NCI-H2107 (cell line): ENCODE measurements at regions not wholly inside any gene's neighbourhood (a gene's known extent, or its start where the extent isn't known, plus 50 kb on each side); places are given as distances from the start of the nearest gene placed in this dataset.

Source experiments
- DNase-seq: peaks from one replicate; lab custom pipeline; 2025; lab: John Stamatoyannopoulos, UW

DNA sequence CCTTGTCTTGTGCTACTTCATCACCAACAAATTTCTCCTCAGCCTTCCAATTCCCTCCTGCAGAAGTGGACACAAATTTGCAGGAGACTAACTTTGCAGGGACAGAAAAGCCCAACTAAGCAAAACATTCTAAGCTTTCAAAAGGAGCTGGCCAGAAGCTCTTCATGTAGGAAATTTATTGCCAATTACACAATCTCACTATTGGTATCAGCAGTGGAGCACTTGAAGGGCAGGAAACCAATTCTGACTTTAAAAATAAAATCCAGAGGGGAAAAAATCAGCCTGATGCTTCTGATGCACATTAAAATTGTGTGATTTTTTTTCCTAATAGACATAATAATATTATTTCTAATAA, 193.3 kb downstream of the LY86 start:
- DNase-seq = no peak

DNA sequence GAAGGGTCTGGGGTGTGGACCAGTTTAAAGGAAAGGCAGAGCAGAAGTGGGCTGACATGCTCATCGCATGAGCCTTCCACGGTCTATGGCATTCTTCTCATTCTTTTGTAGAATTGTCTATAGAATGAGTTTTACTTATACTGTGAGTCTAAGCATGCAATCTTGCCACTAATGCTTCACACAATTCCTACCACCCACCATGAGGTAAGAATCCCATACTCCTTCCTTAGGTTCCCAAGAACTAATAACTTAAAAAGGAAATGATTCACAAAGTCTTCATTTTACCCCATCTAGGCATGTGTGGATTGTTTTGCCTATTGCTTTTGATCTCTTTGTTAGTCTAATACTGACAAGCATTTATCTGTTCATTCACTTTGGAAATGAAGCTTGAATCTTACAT, 195.2 kb downstream of the LY86 start:
- DNase-seq = no peak

DNA sequence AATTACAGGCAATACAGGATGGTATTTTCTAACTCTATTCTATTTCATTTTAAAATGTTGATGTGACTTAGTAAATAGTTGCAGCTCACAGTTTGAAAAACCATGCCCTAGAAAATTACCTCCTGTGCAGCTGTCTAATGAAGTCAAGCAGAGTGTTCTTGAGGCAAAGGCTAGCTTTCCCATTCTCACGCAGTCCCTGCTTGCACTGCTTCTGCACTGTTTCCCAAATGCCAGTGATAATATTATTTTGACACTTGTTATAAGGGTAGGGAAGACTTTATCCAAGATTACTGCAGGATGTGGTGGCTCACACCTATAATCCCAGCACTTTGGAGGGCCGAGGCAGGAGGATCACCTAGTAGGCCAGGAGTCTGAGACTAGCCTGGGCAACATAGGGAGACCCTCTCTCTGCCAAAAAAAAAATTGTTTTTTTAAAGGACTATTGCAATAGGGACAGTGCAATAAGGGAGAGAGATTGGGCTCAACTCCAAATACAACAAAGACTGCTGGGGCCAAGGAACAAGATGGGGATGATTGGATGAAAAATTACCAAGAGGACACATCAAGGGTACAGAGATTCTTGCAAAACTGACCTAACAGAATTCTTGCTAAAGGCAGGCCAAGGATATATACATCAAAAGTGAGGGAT, 196.1 kb downstream of the LY86 start:
- DNase-seq = no peak

DNA sequence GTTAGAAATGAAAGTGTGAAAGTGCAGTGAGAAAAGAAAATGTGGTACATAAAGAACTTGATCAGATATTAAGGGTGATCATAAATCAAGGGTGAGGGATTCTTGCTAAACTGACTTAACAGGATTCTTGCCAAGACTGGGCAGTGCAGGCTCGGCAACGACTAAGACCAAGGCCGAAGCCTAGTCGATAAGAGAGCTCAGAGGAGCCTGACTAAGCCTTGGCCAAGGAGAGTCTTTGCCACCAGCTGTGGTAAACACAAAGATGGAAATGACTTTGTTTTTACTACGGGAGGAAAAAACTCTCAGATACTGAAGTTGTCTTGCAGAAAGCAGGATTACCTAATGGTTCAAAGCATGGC, 196.6 kb downstream of the LY86 start:
- DNase-seq = no peak

DNA sequence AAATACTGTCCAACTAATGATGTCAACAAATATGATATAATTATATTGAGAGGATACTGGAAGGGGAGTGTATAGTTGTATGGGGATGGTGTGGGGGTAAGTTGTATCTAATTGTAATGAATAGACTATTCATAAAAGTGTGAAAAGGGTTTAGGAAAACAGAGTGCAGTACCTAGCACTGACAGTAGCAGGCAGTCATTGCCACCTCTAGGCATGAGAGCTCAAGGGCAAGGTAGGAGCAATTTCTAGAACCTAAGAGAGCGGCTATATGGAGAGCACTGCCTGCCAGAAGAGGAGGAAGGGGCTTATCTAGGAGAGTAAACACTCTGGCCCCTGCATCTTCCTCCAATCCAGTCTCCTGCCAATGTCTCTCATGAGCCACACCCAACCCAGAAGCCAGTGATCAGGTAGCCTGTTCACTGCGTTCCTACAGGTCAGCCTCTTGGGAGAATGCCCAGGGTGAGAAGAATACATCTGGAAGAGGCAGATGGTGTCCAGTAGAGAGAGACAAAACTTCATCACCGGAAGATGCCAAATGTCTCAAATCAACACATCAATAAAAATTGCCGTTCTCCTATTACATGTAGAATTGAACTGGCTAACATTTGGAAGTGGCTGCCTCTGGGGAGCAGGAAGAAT, 200.0 kb downstream of the LY86 start:
- no peak for DNase-seq

DNA sequence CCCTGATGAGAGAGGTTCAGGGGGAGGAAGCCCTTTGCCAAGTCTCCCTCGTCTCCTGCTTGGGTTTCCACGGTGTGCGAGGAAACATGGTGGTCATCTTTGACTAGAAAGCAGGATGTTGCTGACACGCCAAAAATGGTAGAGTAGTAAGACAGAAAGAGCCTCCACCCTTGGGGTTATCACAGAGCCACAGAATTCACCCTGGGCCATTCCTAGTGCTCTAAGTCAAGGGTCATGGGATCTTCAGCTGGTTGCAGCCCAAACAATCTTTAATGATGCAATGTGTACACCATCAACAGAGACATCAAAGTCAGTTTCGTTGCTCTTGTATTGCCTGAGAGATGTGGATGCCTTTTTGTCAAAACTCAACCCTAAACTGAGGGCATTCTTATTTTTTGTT, 201.9 kb downstream of the LY86 start:
- DNase-seq = no peak

DNA sequence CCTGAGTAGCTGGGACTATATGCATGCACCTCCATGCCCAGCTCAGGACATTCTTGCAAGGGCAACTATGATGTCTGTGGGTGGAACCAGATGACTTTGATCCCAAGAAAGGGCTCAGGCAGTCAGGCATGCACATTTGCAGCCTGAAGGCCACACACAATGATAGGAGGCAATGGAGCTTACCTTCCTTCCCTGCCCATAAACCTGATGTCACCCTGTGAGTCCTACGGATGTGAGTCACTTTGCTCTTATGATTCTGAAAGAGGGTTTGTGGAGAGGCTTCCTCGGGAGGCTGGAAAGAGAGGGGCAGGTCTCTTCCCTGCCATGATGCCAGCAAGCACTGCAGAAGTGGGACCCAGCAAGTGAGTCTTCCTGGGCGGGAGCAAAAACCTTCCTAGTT, 202.4 kb downstream of the LY86 start:
- DNase-seq = no peak

DNA sequence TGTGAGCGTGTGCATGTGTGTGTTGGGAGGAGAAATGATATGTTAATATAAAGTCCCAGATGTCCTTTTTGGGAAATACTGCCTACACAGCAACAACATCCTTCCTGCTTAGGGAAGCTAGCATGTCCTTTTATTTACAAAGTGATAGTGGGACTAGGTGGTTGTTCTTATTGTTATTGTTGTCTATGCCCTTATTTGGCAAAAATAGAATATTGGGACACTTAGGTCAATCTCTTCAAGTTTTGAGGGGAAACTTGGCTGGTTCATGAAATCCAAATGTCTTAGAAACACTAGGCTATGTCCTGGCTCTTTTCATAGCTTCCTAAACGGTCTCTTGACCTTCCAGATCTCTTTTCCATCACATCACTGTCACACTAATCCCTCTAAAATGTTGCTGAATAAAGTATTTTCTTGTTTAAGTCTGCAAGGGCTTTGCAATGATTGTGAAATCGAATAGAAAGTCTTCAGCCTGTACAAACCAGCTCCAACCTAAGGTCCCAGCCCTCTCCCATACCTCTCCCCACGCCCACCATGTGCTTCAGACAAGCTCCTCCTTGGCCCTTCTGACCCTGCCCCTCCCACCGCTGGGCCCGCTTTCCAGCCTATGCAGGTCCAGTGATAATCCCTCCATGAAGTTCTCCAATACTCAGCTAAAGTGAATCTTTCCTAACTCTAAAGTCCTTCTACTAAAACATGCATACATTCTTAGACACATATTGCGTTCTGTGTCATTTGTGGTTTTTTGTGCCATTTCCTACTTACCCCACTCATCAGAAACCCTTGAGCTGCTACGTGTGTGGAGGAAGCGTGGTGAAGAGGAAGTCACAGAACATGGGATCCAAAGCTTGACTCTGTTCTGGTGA, 205.1 kb downstream of the LY86 start:
- no peak for DNase-seq

DNA sequence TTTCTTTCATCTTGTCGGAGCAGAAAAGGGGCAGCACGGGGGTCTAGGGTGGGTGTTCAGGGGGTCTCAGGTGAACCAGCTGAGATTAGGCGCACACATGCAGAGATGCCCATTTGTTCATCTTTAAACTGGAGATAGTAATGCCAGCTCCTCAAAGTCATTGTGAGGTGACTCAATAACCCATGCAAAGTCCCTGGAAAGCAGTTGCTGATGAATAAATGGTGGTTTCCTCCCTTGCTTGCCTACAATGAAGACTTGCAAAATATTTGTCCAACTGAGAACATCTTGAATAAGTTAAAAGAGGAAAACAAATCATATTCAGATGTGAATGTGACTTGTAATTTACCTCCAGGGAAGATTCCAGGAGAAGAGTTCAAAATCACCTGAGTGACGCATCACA, 206.9 kb downstream of the LY86 start:
- no peak for DNase-seq

DNA sequence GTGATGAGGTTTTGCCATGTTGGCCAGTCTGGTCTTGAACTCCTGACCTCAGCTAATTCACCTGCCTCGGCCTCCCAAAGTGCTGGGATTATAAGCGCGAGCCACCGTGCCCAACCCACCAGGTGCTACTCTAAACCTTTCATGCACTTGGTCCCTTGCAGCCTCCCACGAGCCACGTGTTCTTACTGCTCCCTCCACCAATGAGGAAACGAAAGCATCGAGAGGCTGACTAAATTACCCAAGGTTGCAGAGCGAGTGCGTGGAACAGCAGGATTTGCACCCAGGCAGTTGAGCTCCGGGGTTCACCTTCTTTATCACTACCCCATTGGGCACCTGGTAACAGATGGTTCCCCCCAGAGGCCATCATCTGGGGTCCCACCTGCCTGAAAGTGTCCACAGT, 208.3 kb downstream of the LY86 start:
- DNase-seq = no peak

DNA sequence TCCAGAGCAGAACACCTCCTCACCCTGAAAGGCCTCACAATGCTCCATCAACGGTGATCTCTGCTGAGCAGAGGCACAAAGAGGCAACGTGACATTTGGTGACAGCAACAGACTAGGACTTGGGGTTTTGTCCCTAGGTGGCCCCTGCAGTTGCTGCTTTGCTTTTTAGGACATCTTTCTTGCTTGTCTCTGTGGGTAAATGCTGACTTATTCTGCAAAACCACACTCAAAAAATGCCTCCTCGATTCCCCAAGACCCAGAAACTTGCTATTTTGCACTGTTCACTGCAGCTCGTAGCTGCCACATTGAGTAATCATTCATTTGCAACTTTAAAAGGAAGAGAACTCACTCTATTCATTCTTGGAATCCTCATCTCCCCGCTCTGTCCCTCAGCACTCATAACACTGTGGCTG, 209.9 kb downstream of the LY86 start:
- no peak for DNase-seq

DNA sequence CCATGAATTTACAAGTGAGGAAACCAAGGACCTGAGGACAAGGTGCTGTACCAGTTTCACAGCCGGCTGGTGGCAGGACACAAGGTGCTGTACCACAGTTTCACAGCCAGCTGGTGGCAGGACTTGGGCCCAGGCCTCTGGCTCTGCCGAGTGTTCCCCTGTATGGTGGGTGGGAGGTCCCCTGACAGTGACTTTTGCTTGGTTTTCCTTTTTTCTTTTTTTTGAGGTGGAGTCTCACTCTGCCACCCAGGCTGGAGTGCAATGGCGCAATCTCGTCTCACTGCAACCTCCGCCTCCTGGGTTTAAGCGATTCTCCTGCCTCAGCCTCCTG, 212.4 kb downstream of the LY86 start:
- DNase-seq = no peak

DNA sequence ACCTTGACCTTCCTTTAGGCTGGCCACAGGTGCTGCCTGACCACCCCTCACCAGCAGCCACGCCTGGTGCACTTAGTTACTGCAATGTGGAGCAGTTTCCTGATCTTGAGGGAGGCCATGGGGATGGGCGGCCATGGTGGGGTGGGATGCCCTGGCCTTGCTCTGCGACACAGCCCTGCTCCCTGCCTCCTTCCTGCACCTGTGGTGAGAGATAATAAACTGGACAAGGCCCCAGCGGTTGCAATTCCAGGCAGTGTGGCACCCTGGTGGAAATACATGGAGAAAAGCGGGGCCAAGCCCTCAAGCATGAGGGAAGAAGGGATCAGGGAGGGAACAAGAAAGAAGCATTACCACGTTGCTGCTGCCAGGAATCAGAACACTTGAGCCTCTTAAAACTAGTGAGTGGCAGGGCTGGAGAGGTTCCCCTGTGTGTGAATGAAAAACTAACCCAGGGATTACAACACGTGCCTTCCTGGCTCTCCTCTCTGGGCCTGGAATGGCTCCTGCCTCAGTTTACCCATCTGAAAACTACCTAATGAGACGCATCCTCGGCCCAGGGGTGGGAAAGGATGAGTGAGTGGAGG, 213.2 kb downstream of the LY86 start:
- DNase-seq = no peak

DNA sequence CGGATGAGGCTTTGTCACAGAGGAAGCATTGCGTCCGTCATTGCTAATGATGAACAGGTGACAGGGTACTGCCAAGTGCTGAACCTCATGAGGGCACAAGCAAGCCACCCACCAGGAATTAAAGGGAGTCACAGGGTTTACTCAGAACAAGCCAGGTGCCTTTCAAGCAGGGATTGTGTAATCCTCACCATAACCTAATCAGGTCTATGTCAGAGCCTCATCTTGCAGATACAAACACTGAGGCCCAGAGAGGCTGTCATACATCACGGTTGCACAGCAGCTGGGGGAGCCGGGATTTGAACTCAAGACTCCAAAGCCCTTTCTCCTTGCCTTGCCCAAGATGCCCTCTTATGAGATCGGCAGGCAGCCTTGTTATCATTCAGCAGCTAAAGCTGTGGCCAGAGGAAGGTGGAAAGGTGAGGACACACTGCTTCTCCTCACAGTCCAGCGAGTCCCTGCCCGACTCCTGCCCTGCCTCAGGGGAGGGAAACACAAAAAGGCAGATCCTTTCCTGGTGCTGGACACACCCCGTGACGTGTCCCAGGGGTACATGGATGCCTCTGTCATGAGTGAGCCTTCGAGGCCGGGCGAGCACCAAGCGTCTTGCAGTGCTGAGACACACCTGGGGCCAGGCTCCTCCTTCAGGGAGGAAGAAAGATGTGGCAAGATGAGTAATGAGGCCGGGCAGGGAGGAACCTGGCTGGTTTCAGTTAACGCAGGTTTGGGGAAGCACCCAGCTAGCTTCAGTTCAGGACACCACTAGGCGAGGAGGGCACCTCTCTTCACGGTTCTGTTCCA, 214.9 kb downstream of the LY86 start:
- no peak for DNase-seq

DNA sequence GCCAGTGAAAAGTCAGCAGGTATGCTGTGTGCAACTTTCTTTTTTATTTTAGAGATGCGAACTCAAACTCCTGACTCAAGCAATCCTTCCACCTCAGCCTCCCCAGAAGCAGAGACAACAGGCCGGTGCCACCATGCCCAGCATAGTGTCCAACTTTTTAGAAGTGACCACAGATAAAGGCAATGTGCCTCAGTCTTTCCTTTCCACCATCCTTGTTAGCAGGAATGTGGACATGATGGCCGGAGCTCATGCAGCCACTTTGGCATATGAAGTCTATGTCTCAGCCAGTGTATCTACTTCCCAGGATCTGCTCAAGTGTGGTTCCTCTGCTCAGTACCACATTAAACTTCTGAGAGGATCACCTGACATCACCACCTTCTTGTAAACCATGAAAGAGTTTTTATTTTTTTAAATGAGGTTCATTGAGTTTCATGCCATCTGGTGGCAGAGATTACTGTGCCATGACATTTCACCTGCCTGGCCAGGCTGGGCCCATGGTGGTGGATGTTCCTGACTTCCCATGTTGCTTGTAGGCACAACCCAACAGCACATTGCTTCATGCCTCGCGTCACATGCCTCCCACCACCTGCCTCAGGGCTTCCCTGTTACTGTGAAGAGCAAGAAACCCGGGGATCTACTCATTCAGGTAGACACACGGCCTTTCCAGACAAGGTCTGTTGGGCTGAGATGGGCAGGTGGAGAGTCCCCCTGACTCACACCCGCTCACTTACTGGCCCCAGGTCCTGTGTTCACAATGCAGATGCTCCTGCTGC, 216.5 kb downstream of the LY86 start:
- no peak for DNase-seq

DNA sequence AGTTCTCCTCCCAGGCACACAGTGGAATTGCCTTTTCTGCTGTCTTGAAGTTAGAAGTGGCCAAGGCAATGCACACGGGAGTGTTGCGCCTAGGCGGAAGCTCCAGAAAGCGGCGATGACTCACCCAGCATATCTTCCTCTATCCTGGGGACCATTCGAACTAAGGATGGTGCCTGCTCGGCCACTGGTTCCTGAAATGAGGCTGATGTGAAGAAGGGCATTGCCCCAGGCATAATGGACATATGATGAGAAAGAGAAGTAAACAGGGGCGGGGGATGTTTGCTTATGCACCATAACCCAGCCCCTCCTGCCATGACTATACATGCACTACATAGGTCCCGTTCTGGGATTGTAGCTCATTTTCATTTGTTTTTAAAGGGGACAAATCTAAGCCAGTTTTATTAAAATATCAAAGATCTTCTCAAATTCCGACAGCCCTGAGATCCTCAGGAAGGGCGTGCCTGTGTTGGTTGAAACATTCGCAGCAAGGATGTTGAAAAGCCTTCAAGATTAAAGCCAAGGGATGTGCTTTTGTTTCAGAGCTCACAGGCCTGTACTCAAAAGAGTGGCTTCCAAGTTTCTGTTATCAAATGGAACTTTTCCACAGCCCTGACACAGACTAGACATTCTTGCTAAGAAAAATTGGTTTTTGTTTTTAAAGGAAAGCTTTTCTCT, 218.5 kb downstream of the LY86 start:
- DNase-seq = no peak

DNA sequence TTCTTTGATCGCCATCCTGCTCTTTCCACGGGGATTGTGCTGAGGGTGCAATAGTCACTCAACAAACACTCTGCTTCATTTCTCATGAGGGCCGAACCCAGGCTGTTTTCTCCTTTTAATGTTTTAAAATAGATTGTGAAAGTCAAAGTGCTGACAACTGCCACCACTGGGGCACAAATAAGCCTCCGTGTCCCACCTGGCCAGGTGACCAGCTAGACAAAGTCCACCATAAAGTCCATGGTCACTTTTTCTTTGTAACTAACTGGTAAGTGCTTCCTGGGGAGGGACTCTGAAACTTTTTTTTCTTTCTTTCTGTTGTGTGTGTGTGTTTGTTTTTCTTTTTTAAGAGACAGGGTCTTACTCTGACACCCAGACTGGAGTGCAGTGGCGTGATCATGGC, 219.8 kb downstream of the LY86 start:
- no peak for DNase-seq

DNA sequence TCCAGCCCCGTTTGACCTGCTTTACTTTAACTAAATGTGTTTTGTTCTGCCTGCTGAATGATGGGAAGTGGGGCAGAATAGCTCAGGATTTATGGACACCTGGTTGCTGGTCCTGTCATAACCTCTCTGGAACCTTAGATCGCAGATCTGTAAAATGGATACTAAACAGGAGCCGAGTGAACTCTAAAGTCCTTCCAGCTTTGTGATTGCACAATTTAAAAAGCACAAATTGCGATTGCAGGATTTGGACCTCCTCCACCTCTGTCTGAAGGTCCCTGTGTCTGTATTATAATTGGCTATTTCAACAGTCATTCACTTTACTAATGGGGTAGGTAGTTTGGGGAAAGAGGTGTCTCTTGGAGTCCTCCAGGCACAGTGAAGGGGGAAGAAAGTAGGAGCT, 220.4 kb downstream of the LY86 start:
- no peak for DNase-seq

DNA sequence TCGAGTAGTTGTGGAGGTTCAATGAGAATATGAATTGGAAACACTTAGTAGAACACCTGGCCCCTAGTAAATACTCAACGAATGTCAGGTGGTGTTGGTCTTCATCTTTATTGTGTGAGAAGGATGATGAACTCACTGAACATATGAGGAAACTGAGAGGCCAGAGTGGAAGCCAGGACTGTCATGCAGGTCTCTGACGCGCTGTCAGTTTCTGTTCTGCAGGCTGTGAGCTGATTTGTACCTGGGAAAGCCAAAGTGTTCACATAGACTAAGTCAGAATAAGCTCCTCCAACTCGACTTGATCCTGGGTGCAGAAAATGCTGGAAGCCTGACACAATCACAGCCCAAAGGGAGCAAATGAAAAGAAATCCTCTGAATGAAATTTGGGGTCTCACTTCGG, 222.2 kb downstream of the LY86 start:
- no peak for DNase-seq

DNA sequence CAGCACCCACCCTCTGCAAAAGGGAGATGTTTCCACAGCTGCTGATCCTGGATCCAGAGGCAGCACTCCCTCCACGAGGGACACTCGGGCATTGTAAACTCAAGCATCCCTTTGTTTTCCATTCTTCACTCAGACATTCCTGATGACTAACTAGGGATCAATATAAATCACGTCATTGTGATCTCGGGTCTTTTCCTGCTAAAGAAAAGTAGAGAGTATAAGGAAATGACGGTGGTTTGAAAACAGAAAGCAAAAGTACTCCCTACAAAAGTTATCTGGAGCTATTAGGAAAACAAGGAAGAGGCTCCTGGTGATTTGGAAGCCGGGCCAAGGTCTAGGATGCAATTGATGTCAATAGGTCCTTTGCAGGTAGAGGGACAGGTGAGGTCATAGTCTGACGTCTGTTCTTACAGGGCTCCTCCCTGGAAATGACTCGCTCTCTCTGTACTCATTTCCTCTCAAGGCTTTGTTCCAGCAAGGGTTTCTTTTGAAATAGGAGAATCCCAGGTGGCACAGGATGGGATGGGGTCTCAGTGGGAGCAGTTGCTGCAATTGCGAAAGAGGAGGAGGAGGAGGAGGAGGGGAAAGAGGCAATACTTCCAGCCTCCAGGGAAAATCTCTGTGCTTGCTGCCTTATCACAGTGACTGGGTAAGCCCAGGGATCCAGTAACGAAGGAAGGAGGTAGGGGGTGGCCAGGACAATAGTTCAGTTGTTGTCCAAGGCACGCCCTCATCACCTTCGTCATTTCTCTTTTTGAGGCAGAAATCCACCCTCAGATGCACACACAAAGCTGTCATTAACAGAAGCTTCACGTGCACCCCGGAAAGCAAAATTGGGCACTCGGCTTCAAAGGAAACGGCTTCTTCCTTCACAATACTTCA, 222.8 kb downstream of the LY86 start:
- DNase-seq = no peak
